ENCODE measurements at regions not wholly inside any gene's neighbourhood (a gene's known extent, or its start where the extent isn't known, plus 50 kb on each side); places are given as distances from the start of the nearest gene placed in this dataset.

GRCh38 chr16:63005356-63005755 is 969.1 kb upstream of the CDH8 start:
- H3K4me1 ChIP-seq (ENCODE audit: insufficient read depth) = no peaks in the 10 kb centered on the region
- no peaks in the 10 kb centered on the region for H3K36me3 ChIP-seq (replicated peaks; ENCODE audit: insufficient read depth, low read depth)
- H3K9me3 ChIP-seq (ENCODE audit: low read depth) = no peaks in the 10 kb centered on the region
- 74% methylated on average over 3 of the region's 3 CpGs for WGBS (ENCODE audit: low lambda C conversion rate, missing lambda C conversion rate)
- H3K27ac ChIP-seq = no peak overlapping the region
- H3K9me2 ChIP-seq (replicated peaks; ENCODE audit: insufficient read depth) = no peaks in the 10 kb centered on the region
- H3K4me2 ChIP-seq = no peak overlapping the region
- no peak for DNase-seq (ENCODE audit: low spot score)
- no peak overlapping the region for H3K4me3 ChIP-seq
- H4K20me1 ChIP-seq (ENCODE audit: insufficient read depth, poor library complexity, severe bottlenecking) = no peaks in the 10 kb centered on the region
- no peaks in the 10 kb centered on the region for H3K27me3 ChIP-seq
- TF ChIP-seq EZH2phosphoT487 (IDR thresholded peaks at IDR 0.05; ENCODE audit: low read depth, severe bottlenecking, unreplicated experiment) (no peak), EZH2 (IDR thresholded peaks at IDR 0.05; ENCODE audit: borderline replicate concordance) (no peak), CTCF (IDR thresholded peaks at IDR 0.05; ENCODE audit: poor library complexity) (no peak)
- H3K79me2 ChIP-seq = no peaks in the 10 kb centered on the region
- no peak overlapping the region for H2AFZ ChIP-seq

GRCh38 chr16:62989480-62989879 is 953.2 kb upstream of the CDH8 start:
- no peaks in the 10 kb centered on the region for H3K79me2 ChIP-seq
- no peak overlapping the region for H3K4me2 ChIP-seq
- no peaks in the 10 kb centered on the region for H3K4me1 ChIP-seq (ENCODE audit: insufficient read depth)
- no peak overlapping the region for H3K27ac ChIP-seq
- no peak for TF ChIP-seq EZH2 (IDR thresholded peaks at IDR 0.05; ENCODE audit: borderline replicate concordance)
- TF ChIP-seq CTCF (IDR thresholded peaks at IDR 0.05; ENCODE audit: poor library complexity) = no peak
- no peak for TF ChIP-seq EZH2phosphoT487 (IDR thresholded peaks at IDR 0.05; ENCODE audit: low read depth, severe bottlenecking, unreplicated experiment)
- no peak overlapping the region for H2AFZ ChIP-seq
- no peaks in the 10 kb centered on the region for H3K9me3 ChIP-seq (ENCODE audit: low read depth)
- H4K20me1 ChIP-seq (ENCODE audit: insufficient read depth, poor library complexity, severe bottlenecking) = no peaks in the 10 kb centered on the region
- H3K9me2 ChIP-seq (replicated peaks; ENCODE audit: insufficient read depth) = no peaks in the 10 kb centered on the region
- no peak for DNase-seq (ENCODE audit: low spot score)
- 70% methylated on average over 1 of the region's 1 CpG for WGBS (ENCODE audit: low lambda C conversion rate, missing lambda C conversion rate)
- H3K36me3 ChIP-seq (replicated peaks; ENCODE audit: insufficient read depth, low read depth) = no peaks in the 10 kb centered on the region
- H3K27me3 ChIP-seq = no peaks in the 10 kb centered on the region
- no peak overlapping the region for H3K4me3 ChIP-seq

GRCh38 chr16:62985722-62986121 is 949.5 kb upstream of the CDH8 start:
- no peaks in the 10 kb centered on the region for H3K9me2 ChIP-seq (replicated peaks; ENCODE audit: insufficient read depth)
- no peaks in the 10 kb centered on the region for H3K9me3 ChIP-seq (ENCODE audit: low read depth)
- H3K4me2 ChIP-seq = no peak overlapping the region
- no peaks in the 10 kb centered on the region for H3K36me3 ChIP-seq (replicated peaks; ENCODE audit: insufficient read depth, low read depth)
- H4K20me1 ChIP-seq (ENCODE audit: insufficient read depth, poor library complexity, severe bottlenecking) = no peaks in the 10 kb centered on the region
- H3K4me3 ChIP-seq = no peak overlapping the region
- H2AFZ ChIP-seq = no peak overlapping the region
- no peaks in the 10 kb centered on the region for H3K27me3 ChIP-seq
- DNase-seq (ENCODE audit: low spot score) = no peak
- TF ChIP-seq EZH2 (IDR thresholded peaks at IDR 0.05; ENCODE audit: borderline replicate concordance) (no peak), CTCF (IDR thresholded peaks at IDR 0.05; ENCODE audit: poor library complexity) (no peak), EZH2phosphoT487 (IDR thresholded peaks at IDR 0.05; ENCODE audit: low read depth, severe bottlenecking, unreplicated experiment) (no peak)
- no peak overlapping the region for H3K27ac ChIP-seq
- 95% methylated on average over 1 of the region's 1 CpG for WGBS (ENCODE audit: low lambda C conversion rate, missing lambda C conversion rate)
- H3K79me2 ChIP-seq = no peaks in the 10 kb centered on the region
- H3K4me1 ChIP-seq (ENCODE audit: insufficient read depth) = no peaks in the 10 kb centered on the region

GRCh38 chr16:62978451-62978850 is 942.2 kb upstream of the CDH8 start:
- H3K27me3 ChIP-seq = no peaks in the 10 kb centered on the region
- no peaks in the 10 kb centered on the region for H3K79me2 ChIP-seq
- no peak overlapping the region for H3K4me2 ChIP-seq
- no peak for DNase-seq (ENCODE audit: low spot score)
- H3K9me3 ChIP-seq (ENCODE audit: low read depth) = no peaks in the 10 kb centered on the region
- no peak for TF ChIP-seq EZH2phosphoT487 (IDR thresholded peaks at IDR 0.05; ENCODE audit: low read depth, severe bottlenecking, unreplicated experiment)
- no peak for TF ChIP-seq CTCF (IDR thresholded peaks at IDR 0.05; ENCODE audit: poor library complexity)
- TF ChIP-seq EZH2 (IDR thresholded peaks at IDR 0.05; ENCODE audit: borderline replicate concordance) = no peak
- H3K4me3 ChIP-seq = no peak overlapping the region
- no peaks in the 10 kb centered on the region for H3K36me3 ChIP-seq (replicated peaks; ENCODE audit: insufficient read depth, low read depth)
- H3K4me1 ChIP-seq (ENCODE audit: insufficient read depth) = peaks cover 6% of the 10 kb centered on the region
- H3K27ac ChIP-seq = no peak overlapping the region
- no peaks in the 10 kb centered on the region for H3K9me2 ChIP-seq (replicated peaks; ENCODE audit: insufficient read depth)
- H2AFZ ChIP-seq = no peak overlapping the region
- no peaks in the 10 kb centered on the region for H4K20me1 ChIP-seq (ENCODE audit: insufficient read depth, poor library complexity, severe bottlenecking)
